PC-3 (cell line): ENCODE measurements at regions not wholly inside any gene's neighbourhood (a gene's known extent, or its start where the extent isn't known, plus 50 kb on each side); places are given as distances from the start of the nearest gene placed in this dataset.

Experiments
- EZH2 ChIP-seq: fragments of 300-600 bp; sonication (generic); IDR thresholded peaks from one replicate; pipeline ENCODE4 v1.6.1; 2017; ENCODE audit warnings: antibody characterized with exemption, mild to moderate bottlenecking, low read length; ENCODE audit not compliant: unreplicated experiment
- EZH2phosphoT487 ChIP-seq: fragments of 300-600 bp; sonication (generic); IDR thresholded peaks from 2 replicates; pipeline ENCODE4 v1.6.1; 2018; ENCODE audit warnings: mild to moderate bottlenecking, antibody characterized with exemption, low read length, borderline replicate concordance

DNA sequence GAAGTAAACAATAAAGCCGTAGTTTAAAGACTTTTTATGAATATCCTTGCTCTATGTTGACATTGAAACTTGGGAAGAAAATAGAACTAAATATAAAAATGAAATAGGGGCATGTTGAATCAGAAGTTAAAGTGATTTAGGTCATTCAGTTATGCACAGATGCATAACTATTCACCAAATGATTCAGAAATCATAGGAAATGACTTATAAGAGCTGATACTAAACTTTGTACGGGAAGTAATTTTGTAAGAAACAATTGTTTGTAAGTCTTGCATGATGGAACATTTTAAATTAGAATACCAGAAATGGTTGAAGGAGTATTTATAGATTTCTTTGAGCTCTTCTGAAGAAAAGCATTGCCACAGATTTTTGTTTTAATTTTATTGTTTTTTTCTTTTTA lies 246.5 kb downstream of the CPE start:
- TF ChIP-seq EZH2phosphoT487 = no peak
- TF ChIP-seq EZH2 = no peak
